Neuronal stem cell (in vitro differentiated cells): ENCODE measurements at regions not wholly inside any gene's neighbourhood (a gene's known extent, or its start where the extent isn't known, plus 50 kb on each side); places are given as distances from the start of the nearest gene placed in this dataset.

Experiments used
- DNase-seq: peaks from one replicate; pipeline ENCODE4 v3.0.0-alpha.2; 2013; ENCODE audit warnings: low spot score
- H2AFZ ChIP-seq: one replicate; pipeline ENCODE4 v1.6.1; 2013; ENCODE audit warnings: mild to moderate bottlenecking, low read length, inconsistent platforms
- H2AK5ac ChIP-seq: 2 replicates; pipeline ENCODE4 v1.6.1; 2013; ENCODE audit warnings: low read depth, mild to moderate bottlenecking, inconsistent platforms, low read length, moderate library complexity, mixed read lengths
- H2BK120ac ChIP-seq: 2 replicates; pipeline ENCODE4 v1.6.1; 2013; ENCODE audit warnings: low read depth, mild to moderate bottlenecking, inconsistent platforms, low read length, moderate library complexity, mixed read lengths
- H2BK12ac ChIP-seq: one replicate; pipeline ENCODE4 v1.6.1; 2013; ENCODE audit warnings: low read length, inconsistent platforms
- H2BK15ac ChIP-seq: 2 replicates; pipeline ENCODE4 v1.6.1; 2013; ENCODE audit warnings: mild to moderate bottlenecking, low read length, inconsistent platforms, mixed read lengths
- H2BK5ac ChIP-seq: one replicate; pipeline ENCODE4 v1.6.1; 2013; ENCODE audit warnings: inconsistent platforms, mild to moderate bottlenecking, low read length, moderate library complexity
- H3K14ac ChIP-seq: one replicate; pipeline ENCODE4 v1.6.1; 2013; ENCODE audit warnings: low read length, inconsistent platforms
- H3K18ac ChIP-seq: 2 replicates; pipeline ENCODE4 v1.6.1; 2013; ENCODE audit warnings: low read length, inconsistent platforms
- H3K23ac ChIP-seq: 2 replicates; pipeline ENCODE4 v1.6.1; 2013; ENCODE audit warnings: low read depth, mild to moderate bottlenecking, mixed read lengths, low read length, inconsistent platforms; ENCODE audit not compliant: poor library complexity
- H3K27ac ChIP-seq: replicated peaks from 3 replicates; pipeline ENCODE4 v1.5.1; 2013; ENCODE audit warnings: low read length, inconsistent platforms
- H3K27me3 ChIP-seq, 3 experiments: 2 replicates each; pipeline ENCODE4 v1.6.1; 2013; ENCODE audit warnings: low read length in 3 of 3, mild to moderate bottlenecking in 2 of 3, inconsistent platforms in 1 of 3, low read depth in 1 of 3, mixed read lengths in 1 of 3, moderate library complexity in 1 of 3; ENCODE audit not compliant: control insufficient read depth in 3 of 3, insufficient read depth in 3 of 3
- H3K36me3 ChIP-seq, 2 donors: replicated peaks in 1 of 2; 2 replicates each; pipeline ENCODE4 v1.6.1; 2013; ENCODE audit warnings: low read length in 2 of 2; ENCODE audit not compliant: control insufficient read depth in 2 of 2, insufficient read depth in 2 of 2
- H3K4ac ChIP-seq: 2 replicates; pipeline ENCODE4 v1.6.1; 2013; ENCODE audit warnings: inconsistent platforms, mild to moderate bottlenecking, low read length, moderate library complexity
- H3K4me1 ChIP-seq, 2 donors: 1 replicate in 1 of 2; 2 replicates in 1 of 2; pipeline ENCODE4 v1.6.1; 2013; ENCODE audit warnings: low read length in 2 of 2, low read depth in 1 of 2; ENCODE audit not compliant: control insufficient read depth in 2 of 2, insufficient read depth in 1 of 2
- H3K4me2 ChIP-seq: one replicate; pipeline ENCODE4 v1.6.1; 2013; ENCODE audit warnings: mild to moderate bottlenecking, low read length, inconsistent platforms; ENCODE audit not compliant: insufficient read depth, poor library complexity, severe bottlenecking
- H3K4me3 ChIP-seq, 2 donors: 2 replicates each; pipeline ENCODE4 v1.5.1; 2013; ENCODE audit warnings: low read length in 2 of 2, mild to moderate bottlenecking in 2 of 2, inconsistent platforms in 1 of 2, moderate library complexity in 1 of 2
- H3K79me1 ChIP-seq: one replicate; pipeline ENCODE4 v1.6.1; 2013; ENCODE audit warnings: low read depth, mild to moderate bottlenecking, inconsistent platforms, low read length, moderate library complexity
- H3K9ac ChIP-seq: one replicate; pipeline ENCODE4 v1.6.1; 2013; ENCODE audit warnings: mild to moderate bottlenecking, low read depth, low read length, inconsistent platforms; ENCODE audit not compliant: poor library complexity
- H3K9me3 ChIP-seq, 2 donors: replicated peaks in 1 of 2; 2 replicates each; pipeline versions ENCODE3 to v1.6.1; 2013; ENCODE audit warnings: low read length in 2 of 2, mild to moderate bottlenecking in 2 of 2, inconsistent platforms in 1 of 2, low read depth in 1 of 2, mixed read lengths in 1 of 2, moderate library complexity in 1 of 2; ENCODE audit not compliant: control insufficient read depth in 2 of 2, insufficient read depth in 1 of 2
- H4K8ac ChIP-seq: one replicate; pipeline ENCODE4 v1.6.1; 2013; ENCODE audit warnings: low read depth, mild to moderate bottlenecking, inconsistent platforms, low read length, moderate library complexity
- H4K91ac ChIP-seq: one replicate; pipeline ENCODE4 v1.6.1; 2013; ENCODE audit warnings: low read length, low read depth, mild to moderate bottlenecking, inconsistent platforms; ENCODE audit not compliant: poor library complexity
- WGBS, 2 donors: extraction: QIAGEN DNeasy Blood & Tissue Kit; methylation state at CpG; one replicate each; pipeline ENCODE4 v1.1.7; 2013; ENCODE audit warnings: missing lambda C conversion rate in 2 of 2, mixed read lengths in 1 of 2; ENCODE audit not compliant: insufficient read length in 2 of 2, insufficient replicate concordance in 1 of 2; ENCODE audit errors: extremely low coverage in 2 of 2; 5-methylcytosine and 5-hydroxymethylcytosine counted together

GRCh38 chr3:78420611-78421010 lies 1347.2 kb downstream of the ROBO1 start:
- no peak overlapping the region for H2BK120ac ChIP-seq
- H3K27me3 ChIP-seq: no peaks in the 10 kb centered on the region
- H2BK12ac ChIP-seq: no peak overlapping the region
- no peak for DNase-seq
- H3K9me3 ChIP-seq: no peaks in the 10 kb centered on the region
- no peak overlapping the region for H3K27ac ChIP-seq
- H3K4me1 ChIP-seq: no peaks in the 10 kb centered on the region
- H3K79me1 ChIP-seq: no peaks in the 10 kb centered on the region
- H3K9ac ChIP-seq: no peak overlapping the region
- no peak overlapping the region for H4K91ac ChIP-seq
- no peak overlapping the region for H2AK5ac ChIP-seq
- no peak overlapping the region for H3K4me3 ChIP-seq
- no peak overlapping the region for H3K4me2 ChIP-seq
- H2BK5ac ChIP-seq: no peak overlapping the region
- H2BK15ac ChIP-seq: no peak overlapping the region
- H3K18ac ChIP-seq: no peak overlapping the region
- H4K8ac ChIP-seq: no peak overlapping the region
- H3K36me3 ChIP-seq: no peaks in the 10 kb centered on the region
- no peak overlapping the region for H3K23ac ChIP-seq
- no peak overlapping the region for H2AFZ ChIP-seq
- H3K14ac ChIP-seq: no peak overlapping the region
- no peak overlapping the region for H3K4ac ChIP-seq

- Histone ChIP-seq H2BK15ac (no peak overlapping the region), H3K79me1 (no peaks in the 10 kb centered on the region), H3K9me3 (no peaks in the 10 kb centered on the region), H3K27ac (no peak overlapping the region), H4K91ac (no peak overlapping the region), H2BK12ac (no peak overlapping the region), H3K9ac (no peak overlapping the region), H2BK5ac (no peak overlapping the region), H3K27me3 (no peaks in the 10 kb centered on the region), H3K4ac (no peak overlapping the region), H2AK5ac (no peak overlapping the region), H4K8ac (no peak overlapping the region), H2AFZ (no peak overlapping the region), H3K36me3 (no peaks in the 10 kb centered on the region), H3K4me2 (no peak overlapping the region), H3K14ac (no peak overlapping the region), H3K4me3 (no peak overlapping the region), H3K23ac (no peak overlapping the region), H3K18ac (no peak overlapping the region), H2BK120ac (no peak overlapping the region), H3K4me1 (no peaks in the 10 kb centered on the region)
- WGBS, 2 donors: no CpG with 5 or more reads among the region's 7 CpGs
- no peak for DNase-seq
Measured at GRCh38 chr3:78421247-78421966, 1346.4 kb downstream of the ROBO1 start.

DNA sequence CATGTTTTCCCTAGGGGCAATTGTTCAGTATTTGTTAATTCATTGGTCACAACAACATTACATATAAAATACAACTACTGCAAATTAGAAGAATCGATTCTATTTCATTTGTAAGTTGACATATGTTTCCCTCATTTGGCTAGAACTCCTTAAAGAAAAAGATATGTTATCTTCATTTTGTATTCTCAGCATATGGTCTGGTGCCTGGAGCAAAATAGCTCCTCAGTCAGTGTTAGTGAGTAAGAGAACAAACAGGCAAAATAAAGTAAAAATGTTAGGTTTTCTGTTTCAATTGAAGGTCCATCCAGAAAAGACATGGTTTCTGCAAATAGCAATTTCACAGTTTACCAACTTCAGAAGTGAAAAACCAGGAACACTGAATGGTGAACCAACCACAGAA lies 1343.1 kb downstream of the ROBO1 start:
- no CpG with 5 or more reads among the region's 1 CpG for WGBS, 2 donors
- Histone ChIP-seq H3K9ac (no peak overlapping the region), H2AFZ (no peak overlapping the region), H2BK15ac (no peak overlapping the region), H4K91ac (no peak overlapping the region), H2AK5ac (no peak overlapping the region), H3K23ac (no peak overlapping the region), H3K27me3 (no peaks in the 10 kb centered on the region), H2BK5ac (no peak overlapping the region), H4K8ac (no peak overlapping the region), H3K14ac (no peak overlapping the region), H2BK12ac (no peak overlapping the region), H3K79me1 (no peaks in the 10 kb centered on the region), H3K36me3 (no peaks in the 10 kb centered on the region), H3K4me2 (no peak overlapping the region), H2BK120ac (no peak overlapping the region), H3K18ac (no peak overlapping the region), H3K9me3 (no peaks in the 10 kb centered on the region), H3K4me1 (no peaks in the 10 kb centered on the region), H3K27ac (no peak overlapping the region), H3K4me3 (no peak overlapping the region), H3K4ac (no peak overlapping the region)
- DNase-seq: no peak

DNA sequence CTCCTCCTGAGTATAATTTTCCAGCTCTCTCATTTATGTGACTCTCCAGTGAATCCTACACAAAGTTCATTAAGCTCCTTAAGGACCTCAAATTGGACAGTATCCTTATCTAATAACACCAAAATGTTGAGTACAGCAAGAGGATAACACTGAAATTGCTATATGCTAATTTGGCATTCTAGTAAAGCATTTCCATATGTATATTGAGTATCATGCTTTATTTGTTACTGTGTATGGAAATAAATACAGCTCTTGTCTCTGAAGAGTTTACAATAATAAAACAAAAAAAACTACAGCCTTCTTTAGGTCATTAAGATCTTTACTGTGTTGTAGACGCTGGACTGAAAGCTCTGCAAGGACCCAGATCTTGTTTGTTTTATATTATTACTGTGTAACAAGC lies 1341.3 kb downstream of the ROBO1 start:
- Histone ChIP-seq H3K9me3 (peaks cover 0 to 2% of the 10 kb centered on the region in 2 donors), H2AFZ (no peak overlapping the region), H3K4me3 (no peak overlapping the region), H4K8ac (no peak overlapping the region), H3K27me3 (no peaks in the 10 kb centered on the region), H3K4me2 (no peak overlapping the region), H2BK120ac (no peak overlapping the region), H2BK12ac (no peak overlapping the region), H4K91ac (no peak overlapping the region), H3K9ac (no peak overlapping the region), H3K23ac (no peak overlapping the region), H2BK5ac (no peak overlapping the region), H3K27ac (no peak overlapping the region), H3K14ac (no peak overlapping the region), H2AK5ac (no peak overlapping the region), H3K79me1 (no peaks in the 10 kb centered on the region), H3K4me1 (no peaks in the 10 kb centered on the region), H3K36me3 (no peaks in the 10 kb centered on the region), H2BK15ac (no peak overlapping the region), H3K4ac (no peak overlapping the region), H3K18ac (no peak overlapping the region)
- WGBS, 2 donors: no CpG with 5 or more reads among the region's 1 CpG
- no peak for DNase-seq
